ENCODE measurements at regions not wholly inside any gene's neighbourhood (a gene's known extent, or its start where the extent isn't known, plus 50 kb on each side); places are given as distances from the start of the nearest gene placed in this dataset.

GRCh38 chr3:64763980-64764379 is 76.2 kb upstream of the ADAMTS9 start:
- TF ChIP-seq POLR2A (IDR thresholded peaks at IDR 0.05; ENCODE audit: low read length) (no peak), GATA1 (IDR thresholded peaks at IDR 0.05; ENCODE audit: low read depth, low read length) (no peak)
